ENCODE measurements at regions not wholly inside any gene's neighbourhood (a gene's known extent, or its start where the extent isn't known, plus 50 kb on each side); places are given as distances from the start of the nearest gene placed in this dataset.
"Not testable (repeated sequence)": the region's sequence is repeated elsewhere in the genome, so short reads cannot be mapped to it uniquely, and the experiment has no call there.

- no peak for DNase-seq
Observed at GRCh38 chr2:166831930-166832329, 56.4 kb upstream of the XIRP2 start.

GRCh38 chr2:166825914-166826313, 62.4 kb upstream of the XIRP2 start:
- DNase-seq: no peak

GRCh38 chr2:166814335-166814734, 73.9 kb upstream of the XIRP2 start:
- no peak for DNase-seq

- DNase-seq: no peak
Observed at GRCh38 chr2:166812166-166812891, 76.0 kb upstream of the XIRP2 start.

GRCh38 chr2:166805753-166806152, 82.5 kb upstream of the XIRP2 start:
- no peak for DNase-seq

GRCh38 chr2:166803373-166804000, 84.8 kb upstream of the XIRP2 start:
- peak in 2 of 6 experiments; percentile 27 to 54 for DNase-seq

GRCh38 chr2:166802475-166802874, 85.8 kb upstream of the XIRP2 start:
- DNase-seq: peak in 3 of 6 experiments; percentile 50 to 61 (median 60)

GRCh38 chr2:166792808-166793207, 95.5 kb upstream of the XIRP2 start:
- no peak for DNase-seq

GRCh38 chr2:166786707-166787106, 101.6 kb upstream of the XIRP2 start:
- DNase-seq: no peak

GRCh38 chr2:166784296-166784946, 103.9 kb upstream of the XIRP2 start:
- DNase-seq: no peak

- DNase-seq: no peak
Observed at GRCh38 chr2:166775176-166775575, 113.1 kb upstream of the XIRP2 start.

- no peak for DNase-seq
Observed at GRCh38 chr2:166773308-166773949, 114.9 kb upstream of the XIRP2 start.

GRCh38 chr2:166768393-166769123, 119.7 kb upstream of the XIRP2 start:
- no peak for DNase-seq

GRCh38 chr2:166766769-166767322, 121.4 kb upstream of the XIRP2 start:
- DNase-seq: not testable (repeated sequence)

- no peak for DNase-seq
Observed at GRCh38 chr2:166766220-166766619, 122.1 kb upstream of the XIRP2 start.

- no peak for DNase-seq
Observed at GRCh38 chr2:166765141-166765540, 123.1 kb upstream of the XIRP2 start.

- no peak for DNase-seq
Observed at GRCh38 chr2:166764702-166765101, 123.6 kb upstream of the XIRP2 start.

GRCh38 chr2:166764216-166764615, 124.1 kb upstream of the XIRP2 start:
- no peak for DNase-seq

- no peak for DNase-seq
Observed at GRCh38 chr2:166762746-166763145, 125.5 kb upstream of the XIRP2 start.

GRCh38 chr2:166758956-166759355, 129.3 kb upstream of the XIRP2 start:
- DNase-seq: no peak

GRCh38 chr2:166750624-166751023, 137.7 kb upstream of the XIRP2 start:
- no peak for DNase-seq

GRCh38 chr2:166744117-166744516, 144.2 kb upstream of the XIRP2 start:
- DNase-seq: not testable (repeated sequence)

GRCh38 chr2:166743482-166743881, 144.8 kb upstream of the XIRP2 start:
- peak in 1 of 6 experiments; percentile 1 for DNase-seq
